Loucy (cell line): ENCODE measurements at regions not wholly inside any gene's neighbourhood (a gene's known extent, or its start where the extent isn't known, plus 50 kb on each side); places are given as distances from the start of the nearest gene placed in this dataset.

Source experiments
- H2AFZ ChIP-seq: fragments of 200-600 bp; sonication (generic); 2 replicates; pipeline ENCODE4 v1.6.0; 2016; ENCODE audit warnings: antibody characterized with exemption, mild to moderate bottlenecking, low read length, moderate library complexity
- H3F3A ChIP-seq: fragments of 200-600 bp; 2 replicates; pipeline ENCODE4 v1.6.0; 2016; ENCODE audit warnings: antibody characterized with exemption, low read depth, mild to moderate bottlenecking
- H3K27me3 ChIP-seq: fragments of 200-600 bp; sonication (generic); 2 replicates; pipeline ENCODE4 v1.6.1; 2014; ENCODE audit warnings: low read length, mild to moderate bottlenecking; ENCODE audit not compliant: insufficient read depth, poor library complexity, severe bottlenecking
- H3K36me3 ChIP-seq: fragments of 200-600 bp; sonication (generic); 2 replicates; pipeline ENCODE4 v1.6.1; 2016; ENCODE audit warnings: low read length; ENCODE audit not compliant: insufficient read depth
- H3K4me1 ChIP-seq: fragments of 200-600 bp; sonication (generic); 2 replicates; pipeline ENCODE4 v1.5.1; 2014; ENCODE audit warnings: low read length, mild to moderate bottlenecking; ENCODE audit not compliant: insufficient read depth, poor library complexity, severe bottlenecking
- H3K4me2 ChIP-seq: fragments of 200-600 bp; sonication (generic); 2 replicates; pipeline ENCODE4 v1.6.0; 2014; ENCODE audit warnings: antibody characterized with exemption, low read length, low read depth, mild to moderate bottlenecking; ENCODE audit not compliant: poor library complexity, severe bottlenecking
- H3K4me3 ChIP-seq: fragments of 200-600 bp; sonication (generic); 2 replicates; pipeline ENCODE4 v1.5.1; 2014; ENCODE audit warnings: low read length, mild to moderate bottlenecking, mixed read lengths; ENCODE audit not compliant: poor library complexity, severe bottlenecking
- H3K79me2 ChIP-seq: fragments of 200-600 bp; sonication (generic); 2 replicates; pipeline ENCODE4 v1.6.1; 2014; ENCODE audit warnings: low read length; ENCODE audit not compliant: insufficient read depth
- H3K9ac ChIP-seq: fragments of 200-600 bp; sonication (generic); 2 replicates; pipeline ENCODE4 v1.6.0; 2014; ENCODE audit warnings: mild to moderate bottlenecking, low read depth, low read length, moderate library complexity; ENCODE audit not compliant: poor library complexity, severe bottlenecking
- H3K9me2 ChIP-seq: fragments of 200-600 bp; sonication (generic); replicated peaks from 2 replicates; pipeline ENCODE4 v1.6.1; 2016; ENCODE audit warnings: low read depth, low read length, mixed read lengths
- H3K9me3 ChIP-seq: fragments of 200-600 bp; sonication (generic); 2 replicates; pipeline ENCODE4 v1.6.1; 2014; ENCODE audit warnings: mild to moderate bottlenecking, antibody characterized with exemption, low read length, low read depth; ENCODE audit not compliant: insufficient read depth
- H4K20me1 ChIP-seq: fragments of 200-600 bp; sonication (generic); 2 replicates; pipeline ENCODE4 v1.6.0; 2014; ENCODE audit warnings: antibody characterized with exemption, low read length, mild to moderate bottlenecking; ENCODE audit not compliant: insufficient read depth, poor library complexity, severe bottlenecking
- EZH2phosphoT487 ChIP-seq: fragments of 200-600 bp; IDR thresholded peaks from 2 replicates; pipeline ENCODE4 v1.6.1; 2018; ENCODE audit warnings: antibody characterized with exemption, mild to moderate bottlenecking, moderate library complexity, borderline replicate concordance
- TF ChIP-seq, protein P1 (sequence below): fragments of 200-600 bp; sonication (generic); conservative IDR thresholded peaks from 2 replicates; pipeline ENCODE4 v1.5.1; 2014; ENCODE audit warnings: mild to moderate bottlenecking, antibody characterized with exemption, low read length

DNA sequence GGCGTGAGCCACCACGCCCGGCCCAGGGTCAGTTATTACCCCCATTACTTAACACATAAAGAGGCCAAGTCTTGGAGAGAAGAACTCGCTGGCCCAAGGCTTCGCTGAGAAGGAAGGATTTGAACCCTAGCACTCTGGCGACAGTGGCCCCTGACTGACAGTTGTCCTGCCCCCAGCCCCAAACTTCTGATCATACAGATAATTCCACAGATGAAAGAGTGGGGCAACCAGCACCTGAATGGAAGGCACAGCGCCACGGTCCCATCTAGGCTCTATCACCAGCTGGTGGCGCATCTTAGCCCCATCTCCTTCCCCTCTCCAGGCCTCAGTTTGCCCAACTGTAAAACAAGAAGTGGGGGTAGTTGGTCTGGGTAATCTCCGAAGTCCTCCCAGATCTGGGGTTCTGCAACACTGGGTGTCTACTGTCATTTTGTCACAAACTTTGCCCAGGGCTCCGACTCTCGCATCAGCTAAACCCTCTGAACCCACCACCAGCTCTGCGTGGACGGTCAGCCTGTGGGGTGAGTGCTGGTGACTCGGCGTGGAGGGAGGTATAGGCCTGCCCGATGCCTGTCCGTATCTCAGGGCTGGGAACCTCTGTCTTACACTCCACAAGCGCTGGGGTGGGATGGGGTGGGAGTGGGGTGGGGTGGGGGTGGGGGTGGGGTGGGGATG is 209.3 kb downstream of the C9orf50 start:
- no peak overlapping the region for H2AFZ ChIP-seq
- H3K4me3 ChIP-seq = no peak overlapping the region
- no peaks in the 10 kb centered on the region for H3K79me2 ChIP-seq
- no peak overlapping the region for H3K4me2 ChIP-seq
- no peaks in the 10 kb centered on the region for H3K9me2 ChIP-seq
- H3K27me3 ChIP-seq = no peaks in the 10 kb centered on the region
- H3K9ac ChIP-seq = no peak overlapping the region
- no peaks in the 10 kb centered on the region for H3F3A ChIP-seq
- H3K36me3 ChIP-seq = no peaks in the 10 kb centered on the region
- TF ChIP-seq, protein P1, sequence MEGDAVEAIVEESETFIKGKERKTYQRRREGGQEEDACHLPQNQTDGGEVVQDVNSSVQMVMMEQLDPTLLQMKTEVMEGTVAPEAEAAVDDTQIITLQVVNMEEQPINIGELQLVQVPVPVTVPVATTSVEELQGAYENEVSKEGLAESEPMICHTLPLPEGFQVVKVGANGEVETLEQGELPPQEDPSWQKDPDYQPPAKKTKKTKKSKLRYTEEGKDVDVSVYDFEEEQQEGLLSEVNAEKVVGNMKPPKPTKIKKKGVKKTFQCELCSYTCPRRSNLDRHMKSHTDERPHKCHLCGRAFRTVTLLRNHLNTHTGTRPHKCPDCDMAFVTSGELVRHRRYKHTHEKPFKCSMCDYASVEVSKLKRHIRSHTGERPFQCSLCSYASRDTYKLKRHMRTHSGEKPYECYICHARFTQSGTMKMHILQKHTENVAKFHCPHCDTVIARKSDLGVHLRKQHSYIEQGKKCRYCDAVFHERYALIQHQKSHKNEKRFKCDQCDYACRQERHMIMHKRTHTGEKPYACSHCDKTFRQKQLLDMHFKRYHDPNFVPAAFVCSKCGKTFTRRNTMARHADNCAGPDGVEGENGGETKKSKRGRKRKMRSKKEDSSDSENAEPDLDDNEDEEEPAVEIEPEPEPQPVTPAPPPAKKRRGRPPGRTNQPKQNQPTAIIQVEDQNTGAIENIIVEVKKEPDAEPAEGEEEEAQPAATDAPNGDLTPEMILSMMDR = no peak
- TF ChIP-seq EZH2phosphoT487 = no peak
- H4K20me1 ChIP-seq = no peaks in the 10 kb centered on the region
- H3K9me3 ChIP-seq = no peaks in the 10 kb centered on the region
- H3K4me1 ChIP-seq = peaks cover 16% of the 10 kb centered on the region

DNA sequence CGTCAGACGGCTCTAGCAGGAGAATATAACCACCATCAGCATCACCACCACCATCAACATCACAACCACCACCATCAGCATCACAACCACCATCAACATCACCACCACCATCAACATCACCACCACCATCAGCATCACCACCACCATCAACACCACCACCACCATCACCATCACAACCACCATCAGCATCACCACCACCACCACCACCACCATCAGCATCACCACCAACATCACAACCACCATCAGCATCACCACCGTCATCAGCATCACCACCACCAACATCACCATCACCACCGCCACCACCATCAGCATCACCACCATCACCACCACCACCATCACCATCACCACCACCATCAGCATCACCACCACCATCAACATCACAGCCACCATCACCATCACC is 210.7 kb downstream of the C9orf50 start:
- Histone ChIP-seq H3K9me2 (no peaks in the 10 kb centered on the region), H2AFZ (no peak overlapping the region), H3K27me3 (no peaks in the 10 kb centered on the region), H3K4me3 (no peak overlapping the region), H3K79me2 (no peaks in the 10 kb centered on the region), H3K9me3 (no peaks in the 10 kb centered on the region), H3K9ac (no peak overlapping the region), H3F3A (no peaks in the 10 kb centered on the region), H3K4me2 (no peak overlapping the region), H3K36me3 (no peaks in the 10 kb centered on the region), H4K20me1 (no peaks in the 10 kb centered on the region), H3K4me1 (peaks cover 13% of the 10 kb centered on the region)
- no peak for TF ChIP-seq EZH2phosphoT487
- TF ChIP-seq, protein P1 = no peak

DNA sequence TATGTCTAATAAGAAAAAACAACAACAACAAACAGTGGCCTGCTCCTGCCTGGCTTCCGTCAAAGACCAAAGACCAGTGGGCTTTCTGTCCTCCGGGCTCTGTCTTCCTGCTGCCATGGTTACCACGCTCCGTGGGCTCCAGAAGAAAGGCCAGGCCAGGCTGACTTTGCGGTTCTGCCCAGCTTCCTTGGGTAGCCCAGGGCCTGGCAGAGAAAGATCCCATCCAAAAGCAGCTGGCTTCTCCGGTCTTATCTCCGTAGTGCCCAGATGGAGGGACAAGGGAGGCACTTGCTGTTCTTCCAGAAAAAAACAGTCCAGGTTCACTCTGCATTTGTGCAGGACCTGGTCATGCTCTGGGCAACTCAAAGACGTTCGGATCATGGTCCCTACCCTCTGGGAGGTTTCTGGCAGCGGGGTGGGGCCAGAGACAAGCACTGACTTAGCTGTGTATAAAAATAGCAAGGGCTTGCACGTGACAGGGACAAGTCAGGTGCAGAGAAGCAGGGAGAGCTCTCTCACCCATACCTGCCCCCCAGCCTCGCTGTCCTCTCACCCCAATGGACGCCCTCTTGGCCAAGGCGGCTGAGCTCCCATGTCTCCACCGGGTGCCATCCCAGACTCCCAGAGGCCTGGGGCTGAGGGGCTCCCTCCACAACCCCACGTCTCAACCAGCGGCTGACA is 212.2 kb downstream of the C9orf50 start:
- no peak overlapping the region for H3K9ac ChIP-seq
- no peaks in the 10 kb centered on the region for H3K9me2 ChIP-seq
- H2AFZ ChIP-seq = no peak overlapping the region
- no peaks in the 10 kb centered on the region for H3K27me3 ChIP-seq
- no peak overlapping the region for H3K4me3 ChIP-seq
- H4K20me1 ChIP-seq = no peaks in the 10 kb centered on the region
- peaks cover 6% of the 10 kb centered on the region for H3K4me1 ChIP-seq
- no peak overlapping the region for H3K4me2 ChIP-seq
- TF ChIP-seq, protein P1 = no peak
- no peak for TF ChIP-seq EZH2phosphoT487
- no peaks in the 10 kb centered on the region for H3K79me2 ChIP-seq
- no peaks in the 10 kb centered on the region for H3K36me3 ChIP-seq
- no peaks in the 10 kb centered on the region for H3K9me3 ChIP-seq
- no peaks in the 10 kb centered on the region for H3F3A ChIP-seq
